Activated T-cell treated with anti-CD3 and anti-CD28 coated beads, Interleukin-2, amount 50 U/mL, for 24 hours (primary cell): ENCODE measurements at regions not wholly inside any gene's neighbourhood (a gene's known extent, or its start where the extent isn't known, plus 50 kb on each side); places are given as distances from the start of the nearest gene placed in this dataset.
"Not testable (repeated sequence)": the region's sequence is repeated elsewhere in the genome, so short reads cannot be mapped to it uniquely, and the experiment has no call there.

Experiments
- DNase-seq: peaks from one replicate; pipeline ENCODE4 v3.0.0-alpha.2; 2020
- H3K27ac Mint-ChIP-seq: 2 replicates; pipeline ENCODE4 v1.8.0; 2020; ENCODE audit warnings: mild to moderate bottlenecking, mixed read lengths
- H3K27me3 Mint-ChIP-seq: 2 replicates; pipeline ENCODE4 v1.8.0; 2020; ENCODE audit warnings: mixed read lengths
- H3K36me3 Mint-ChIP-seq: 2 replicates; pipeline ENCODE4 v1.8.0; 2020; ENCODE audit warnings: low read depth, mixed read lengths
- H3K4me1 Mint-ChIP-seq: 2 replicates; pipeline ENCODE4 v1.8.0; 2020; ENCODE audit warnings: low read depth, mixed read lengths
- H3K4me3 Mint-ChIP-seq: 2 replicates; pipeline ENCODE4 v1.8.0; 2020; ENCODE audit warnings: mild to moderate bottlenecking, moderate library complexity, mixed read lengths
- H3K9me3 Mint-ChIP-seq: 2 replicates; pipeline ENCODE4 v1.8.0; 2020; ENCODE audit warnings: mixed read lengths

- no peak for DNase-seq
- Mint-ChIP-seq H3K36me3 (no peaks in the 10 kb centered on the region), H3K27me3 (no peaks in the 10 kb centered on the region), H3K9me3 (no peaks in the 10 kb centered on the region), H3K4me3 (no peak overlapping the region), H3K4me1 (no peaks in the 10 kb centered on the region), H3K27ac (no peak overlapping the region)
These were observed 71.1 kb upstream of the CCND2 start for GRCh38 chr12:4202487-4202886.

GRCh38 chr12:4201333-4202100, 72.0 kb upstream of the CCND2 start:
- Mint-ChIP-seq H3K36me3 (no peaks in the 10 kb centered on the region), H3K4me3 (no peak overlapping the region), H3K27me3 (no peaks in the 10 kb centered on the region), H3K4me1 (no peaks in the 10 kb centered on the region), H3K9me3 (no peaks in the 10 kb centered on the region), H3K27ac (no peak overlapping the region)
- no peak for DNase-seq

- Mint-ChIP-seq H3K27me3 (no peaks in the 10 kb centered on the region), H3K36me3 (no peaks in the 10 kb centered on the region), H3K4me1 (no peaks in the 10 kb centered on the region), H3K9me3 (no peaks in the 10 kb centered on the region), H3K4me3 (no peak overlapping the region), H3K27ac (no peak overlapping the region)
- DNase-seq = no peak
These were observed 75.4 kb upstream of the CCND2 start for GRCh38 chr12:4197922-4198763.

GRCh38 chr12:4196805-4197420, 76.6 kb upstream of the CCND2 start:
- Mint-ChIP-seq H3K4me3 (no peak overlapping the region), H3K36me3 (no peaks in the 10 kb centered on the region), H3K27me3 (no peaks in the 10 kb centered on the region), H3K4me1 (no peaks in the 10 kb centered on the region), H3K27ac (no peak overlapping the region), H3K9me3 (no peaks in the 10 kb centered on the region)
- DNase-seq = no peak

- DNase-seq = no peak
- Mint-ChIP-seq H3K9me3 (no peaks in the 10 kb centered on the region), H3K27ac (no peak overlapping the region), H3K36me3 (no peaks in the 10 kb centered on the region), H3K27me3 (no peaks in the 10 kb centered on the region), H3K4me3 (no peak overlapping the region), H3K4me1 (no peaks in the 10 kb centered on the region)
These were observed 78.9 kb upstream of the CCND2 start for GRCh38 chr12:4194668-4195067.

GRCh38 chr12:4193821-4194220, 79.7 kb upstream of the CCND2 start:
- Mint-ChIP-seq H3K9me3 (no peaks in the 10 kb centered on the region), H3K27ac (no peak overlapping the region), H3K36me3 (no peaks in the 10 kb centered on the region), H3K4me3 (no peak overlapping the region), H3K27me3 (no peaks in the 10 kb centered on the region), H3K4me1 (no peaks in the 10 kb centered on the region)
- no peak for DNase-seq

GRCh38 chr12:4191642-4192041, 81.9 kb upstream of the CCND2 start:
- no peak overlapping the region for H3K27ac Mint-ChIP-seq
- H3K4me1 Mint-ChIP-seq = no peaks in the 10 kb centered on the region
- no peaks in the 10 kb centered on the region for H3K27me3 Mint-ChIP-seq
- H3K4me3 Mint-ChIP-seq = no peak overlapping the region
- DNase-seq = no peak
- no peaks in the 10 kb centered on the region for H3K9me3 Mint-ChIP-seq
- no peaks in the 10 kb centered on the region for H3K36me3 Mint-ChIP-seq

GRCh38 chr12:4191149-4191548, 82.4 kb upstream of the CCND2 start:
- no peaks in the 10 kb centered on the region for H3K27me3 Mint-ChIP-seq
- no peak overlapping the region for H3K4me3 Mint-ChIP-seq
- H3K4me1 Mint-ChIP-seq = no peaks in the 10 kb centered on the region
- DNase-seq = no peak
- no peaks in the 10 kb centered on the region for H3K9me3 Mint-ChIP-seq
- H3K27ac Mint-ChIP-seq = no peak overlapping the region
- H3K36me3 Mint-ChIP-seq = no peaks in the 10 kb centered on the region

- no peak overlapping the region for H3K27ac Mint-ChIP-seq
- no peaks in the 10 kb centered on the region for H3K27me3 Mint-ChIP-seq
- no peaks in the 10 kb centered on the region for H3K36me3 Mint-ChIP-seq
- H3K4me3 Mint-ChIP-seq = no peak overlapping the region
- no peaks in the 10 kb centered on the region for H3K4me1 Mint-ChIP-seq
- no peak for DNase-seq
- H3K9me3 Mint-ChIP-seq = no peaks in the 10 kb centered on the region
These were observed 83.0 kb upstream of the CCND2 start for GRCh38 chr12:4190366-4191063.

- no peaks in the 10 kb centered on the region for H3K4me1 Mint-ChIP-seq
- H3K4me3 Mint-ChIP-seq = no peak overlapping the region
- H3K27ac Mint-ChIP-seq = no peak overlapping the region
- no peak for DNase-seq
- H3K9me3 Mint-ChIP-seq = no peaks in the 10 kb centered on the region
- H3K36me3 Mint-ChIP-seq = no peaks in the 10 kb centered on the region
- H3K27me3 Mint-ChIP-seq = no peaks in the 10 kb centered on the region
These were observed 83.8 kb upstream of the CCND2 start for GRCh38 chr12:4189721-4190120.

- H3K27me3 Mint-ChIP-seq = no peaks in the 10 kb centered on the region
- H3K4me1 Mint-ChIP-seq = no peaks in the 10 kb centered on the region
- no peaks in the 10 kb centered on the region for H3K36me3 Mint-ChIP-seq
- no peak for DNase-seq
- H3K4me3 Mint-ChIP-seq = no peak overlapping the region
- no peak overlapping the region for H3K27ac Mint-ChIP-seq
- H3K9me3 Mint-ChIP-seq = peaks cover 3% of the 10 kb centered on the region
These were observed 85.6 kb upstream of the CCND2 start for GRCh38 chr12:4187916-4188315.

GRCh38 chr12:4187315-4187714, 86.2 kb upstream of the CCND2 start:
- H3K27me3 Mint-ChIP-seq, H3K4me3 Mint-ChIP-seq, H3K27ac Mint-ChIP-seq, H3K4me1 Mint-ChIP-seq, H3K36me3 Mint-ChIP-seq, DNase-seq, H3K9me3 Mint-ChIP-seq: not testable (repeated sequence)

GRCh38 chr12:4178424-4179170, 95.0 kb upstream of the CCND2 start:
- Mint-ChIP-seq H3K4me1 (peaks cover 21% of the 10 kb centered on the region), H3K9me3 (peaks cover 14% of the 10 kb centered on the region), H3K4me3 (peak overlapping the region; percentile 26), H3K27ac (peak overlapping the region; percentile 88), H3K36me3 (no peaks in the 10 kb centered on the region), H3K27me3 (no peaks in the 10 kb centered on the region)
- DNase-seq = no peak

- Mint-ChIP-seq H3K4me1 (peaks cover 25% of the 10 kb centered on the region), H3K4me3 (no peak overlapping the region), H3K36me3 (no peaks in the 10 kb centered on the region), H3K9me3 (peaks cover 7% of the 10 kb centered on the region), H3K27me3 (no peaks in the 10 kb centered on the region), H3K27ac (no peak overlapping the region)
- no peak for DNase-seq
These were observed 96.3 kb upstream of the CCND2 start for GRCh38 chr12:4177262-4177661.
